ENCODE measurements at regions not wholly inside any gene's neighbourhood (a gene's known extent, or its start where the extent isn't known, plus 50 kb on each side); places are given as distances from the start of the nearest gene placed in this dataset.
"Not testable (repeated sequence)": the region's sequence is repeated elsewhere in the genome, so short reads cannot be mapped to it uniquely, and the experiment has no call there.

GRCh38 chr16:86343027-86343795 lies 167.1 kb upstream of the FOXF1 start:
- Mint-ChIP-seq H3K27ac (no peak overlapping the region), H3K36me3 (no peaks in the 10 kb centered on the region), H3K4me1 (no peaks in the 10 kb centered on the region), H3K4me3 (no peak overlapping the region), H3K9me3 (peaks cover 0 to 4% (median 0%) of the 10 kb centered on the region in 7 donors), H3K27me3 (peaks cover 47 to 97% (median 84%) of the 10 kb centered on the region in 3 donors)
- DNase-seq = no peak
- no peak for ATAC-seq (ENCODE audit: low read depth in 2 of 2)

GRCh38 chr16:86343796-86344585 lies 166.3 kb upstream of the FOXF1 start:
- H3K4me3 Mint-ChIP-seq = no peak overlapping the region

GRCh38 chr16:86344586-86344871 lies 165.8 kb upstream of the FOXF1 start:
- DNase-seq (no peak), ATAC-seq (ENCODE audit: low read depth in 2 of 2) (no peak)
- Mint-ChIP-seq H3K27ac (no peak overlapping the region), H3K36me3 (no peaks in the 10 kb centered on the region), H3K4me3 (no peak overlapping the region), H3K4me1 (no peaks in the 10 kb centered on the region), H3K27me3 (peaks cover 45 to 93% (median 83%) of the 10 kb centered on the region in 3 donors), H3K9me3 (peaks cover 0 to 4% (median 0%) of the 10 kb centered on the region in 7 donors)

More at GRCh38 chr16:86343796-86344585, 166.3 kb upstream of the FOXF1 start:
- H3K27ac Mint-ChIP-seq = no peak overlapping the region
- no peaks in the 10 kb centered on the region for H3K4me1 Mint-ChIP-seq
- peaks cover 47 to 94% (median 81%) of the 10 kb centered on the region in 3 donors for H3K27me3 Mint-ChIP-seq
- ATAC-seq (ENCODE audit: low read depth in 2 of 2) (no peak), DNase-seq (no peak)
- H3K9me3 Mint-ChIP-seq = peaks cover 0 to 4% (median 0%) of the 10 kb centered on the region in 7 donors
- no peaks in the 10 kb centered on the region for H3K36me3 Mint-ChIP-seq

- H3K36me3 Mint-ChIP-seq = no peaks in the 10 kb centered on the region
- no peak for DNase-seq
- H3K4me3 Mint-ChIP-seq = no peak overlapping the region
- peaks cover 0 to 4% (median 0%) of the 10 kb centered on the region in 7 donors for H3K9me3 Mint-ChIP-seq
- no peaks in the 10 kb centered on the region for H3K4me1 Mint-ChIP-seq
- peaks cover 47 to 93% (median 86%) of the 10 kb centered on the region in 3 donors for H3K27me3 Mint-ChIP-seq
- no peak for ATAC-seq (ENCODE audit: low read depth in 2 of 2)
- no peak overlapping the region for H3K27ac Mint-ChIP-seq
These were observed 165.4 kb upstream of the FOXF1 start for GRCh38 chr16:86344881-86345280.

- no peak overlapping the region for H3K4me3 Mint-ChIP-seq
- H3K4me1 Mint-ChIP-seq = no peaks in the 10 kb centered on the region
- peaks cover 50 to 93% (median 86%) of the 10 kb centered on the region in 3 donors for H3K27me3 Mint-ChIP-seq
- H3K27ac Mint-ChIP-seq = no peak overlapping the region
- peaks cover 0 to 4% (median 0%) of the 10 kb centered on the region in 7 donors for H3K9me3 Mint-ChIP-seq
- no peaks in the 10 kb centered on the region for H3K36me3 Mint-ChIP-seq
- no peak for ATAC-seq (ENCODE audit: low read depth in 2 of 2)
- DNase-seq = no peak
These were observed 164.8 kb upstream of the FOXF1 start for GRCh38 chr16:86345516-86345915.

GRCh38 chr16:86346034-86346433 lies 164.3 kb upstream of the FOXF1 start:
- Mint-ChIP-seq H3K27ac (no peak overlapping the region), H3K27me3 (peaks cover 49 to 93% (median 86%) of the 10 kb centered on the region in 3 donors), H3K4me1 (no peaks in the 10 kb centered on the region), H3K9me3 (peaks cover 0 to 4% (median 0%) of the 10 kb centered on the region in 7 donors), H3K36me3 (no peaks in the 10 kb centered on the region), H3K4me3 (no peak overlapping the region)
- DNase-seq (no peak), ATAC-seq (ENCODE audit: low read depth in 2 of 2) (no peak)

GRCh38 chr16:86347090-86347489 lies 163.2 kb upstream of the FOXF1 start:
- DNase-seq = no peak
- Mint-ChIP-seq H3K4me1 (no peaks in the 10 kb centered on the region), H3K27me3 (peaks cover 51 to 94% (median 86%) of the 10 kb centered on the region in 3 donors), H3K4me3 (no peak overlapping the region), H3K9me3 (peaks cover 0 to 4% (median 0%) of the 10 kb centered on the region in 7 donors), H3K27ac (no peak overlapping the region), H3K36me3 (no peaks in the 10 kb centered on the region)
- ATAC-seq (ENCODE audit: low read depth in 2 of 2) = no peak

- H3K27me3 Mint-ChIP-seq = peaks cover 56 to 92% (median 85%) of the 10 kb centered on the region in 3 donors
These were observed 162.3 kb upstream of the FOXF1 start for GRCh38 chr16:86347916-86348555.

GRCh38 chr16:86349338-86349900 lies 160.9 kb upstream of the FOXF1 start:
- H3K27ac Mint-ChIP-seq = no peak overlapping the region
- H3K9me3 Mint-ChIP-seq = peaks cover 0 to 5% (median 3%) of the 10 kb centered on the region in 7 donors
- H3K4me3 Mint-ChIP-seq = no peak overlapping the region
- H3K4me1 Mint-ChIP-seq = no peaks in the 10 kb centered on the region
- ATAC-seq (ENCODE audit: low read depth in 2 of 2) = no peak
- peaks cover 60 to 85% (median 71%) of the 10 kb centered on the region in 3 donors for H3K27me3 Mint-ChIP-seq
- H3K36me3 Mint-ChIP-seq = no peaks in the 10 kb centered on the region
- DNase-seq = no peak

More at GRCh38 chr16:86347916-86348555, 162.3 kb upstream of the FOXF1 start:
- no peaks in the 10 kb centered on the region for H3K4me1 Mint-ChIP-seq
- peaks cover 0 to 4% (median 0%) of the 10 kb centered on the region in 7 donors for H3K9me3 Mint-ChIP-seq
- H3K27ac Mint-ChIP-seq = no peak overlapping the region
- no peaks in the 10 kb centered on the region for H3K36me3 Mint-ChIP-seq
- no peak for DNase-seq
- H3K4me3 Mint-ChIP-seq = no peak overlapping the region
- ATAC-seq (ENCODE audit: low read depth in 2 of 2) = no peak

- Mint-ChIP-seq H3K27ac (no peak overlapping the region), H3K27me3 (peaks cover 55 to 84% (median 70%) of the 10 kb centered on the region in 3 donors), H3K9me3 (peaks cover 2 to 6% (median 4%) of the 10 kb centered on the region in 7 donors), H3K4me1 (no peaks in the 10 kb centered on the region), H3K4me3 (peak overlapping the region in 1 of 8 donors; percentile 19), H3K36me3 (peaks cover 2 to 3% of the 10 kb centered on the region in 2 donors)
- DNase-seq (no peak), ATAC-seq (ENCODE audit: low read depth in 2 of 2) (no peak)
These were observed 160.0 kb upstream of the FOXF1 start for GRCh38 chr16:86350289-86350688.

GRCh38 chr16:86351041-86351784 lies 159.1 kb upstream of the FOXF1 start:
- H3K27me3 Mint-ChIP-seq = peaks cover 46 to 82% (median 71%) of the 10 kb centered on the region in 3 donors

GRCh38 chr16:86351785-86352139 lies 158.6 kb upstream of the FOXF1 start:
- not testable (repeated sequence) for H3K27ac Mint-ChIP-seq; DNase-seq; ATAC-seq (ENCODE audit: low read depth in 2 of 2); H3K4me1 Mint-ChIP-seq
- Mint-ChIP-seq H3K36me3 (peaks cover 4 to 12% of the 10 kb centered on the region in 2 donors), H3K27me3 (peaks cover 43 to 79% (median 70%) of the 10 kb centered on the region in 3 donors), H3K9me3 (peaks cover 8 to 16% (median 13%) of the 10 kb centered on the region in 7 donors), H3K4me3 (peak overlapping the region in 1 of 8 donors; percentile 81)

More at GRCh38 chr16:86351041-86351784, 159.1 kb upstream of the FOXF1 start:
- Mint-ChIP-seq H3K36me3 (peaks cover 4 to 12% of the 10 kb centered on the region in 2 donors), H3K27ac (no peak overlapping the region), H3K9me3 (peaks cover 9 to 15% (median 11%) of the 10 kb centered on the region in 7 donors), H3K4me3 (peak overlapping the region in 1 of 8 donors; percentile 81), H3K4me1 (no peaks in the 10 kb centered on the region)
- DNase-seq (no peak), ATAC-seq (ENCODE audit: low read depth in 2 of 2) (no peak)

All from naive B cell (primary cell).